ENCODE measurements at regions not wholly inside any gene's neighbourhood (a gene's known extent, or its start where the extent isn't known, plus 50 kb on each side); places are given as distances from the start of the nearest gene placed in this dataset.
A peak's percentile ranks its signal among the peaks of the same experiment; 100 is the strongest.
"Not testable (repeated sequence)": the region's sequence is repeated elsewhere in the genome, so short reads cannot be mapped to it uniquely, and the experiment has no call there.

GRCh38 chr4:59517007-59517406, 1683.1 kb upstream of the ADGRL3 start:
- no peak for DNase-seq

DNA sequence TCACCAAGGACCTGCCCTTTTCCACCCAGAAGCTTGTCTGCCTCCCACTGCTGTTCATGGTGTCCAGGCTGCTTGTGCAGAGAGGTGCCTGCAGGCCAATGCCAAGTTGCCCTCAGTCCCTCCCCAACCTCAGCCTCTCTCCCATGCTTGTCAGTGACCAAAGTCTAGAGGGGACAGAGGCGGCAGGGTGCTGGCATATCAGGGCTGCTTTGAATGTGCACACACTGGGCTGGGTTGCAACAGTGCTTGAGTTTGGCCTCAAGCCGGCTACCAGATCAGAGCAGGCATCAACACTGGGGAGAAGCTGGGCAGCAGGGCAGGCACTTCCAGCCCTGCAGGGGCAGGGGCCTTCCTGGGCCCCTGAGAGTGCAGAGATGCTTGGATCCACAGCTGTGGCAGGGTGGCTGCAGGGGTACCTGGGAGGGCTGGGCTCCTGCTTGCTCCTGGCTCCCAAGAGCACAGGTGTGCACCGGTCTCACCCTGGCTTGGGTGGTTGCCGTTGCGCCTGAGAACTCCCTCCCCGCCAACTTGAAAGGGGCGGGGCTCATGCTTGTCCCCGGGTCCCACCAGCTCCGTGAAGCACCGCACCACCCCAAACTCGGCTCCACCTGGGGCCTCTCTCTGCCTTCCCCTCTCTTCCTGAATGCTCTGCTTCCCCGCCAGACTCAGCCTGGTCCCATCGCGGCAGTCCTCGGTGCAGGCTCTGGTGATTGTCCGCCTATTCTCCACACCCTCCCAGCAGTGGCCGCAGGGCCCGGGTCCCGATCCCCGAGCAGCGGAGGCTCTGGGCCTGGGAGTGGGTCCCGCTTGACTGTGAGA, 1681.9 kb upstream of the ADGRL3 start:
- peak; percentile 31 for DNase-seq

- DNase-seq: no peak
These were observed 1674.2 kb upstream of the ADGRL3 start for GRCh38 chr4:59525885-59526284.

- DNase-seq: no peak
These were observed 1664.6 kb upstream of the ADGRL3 start for GRCh38 chr4:59535541-59535940.

DNA sequence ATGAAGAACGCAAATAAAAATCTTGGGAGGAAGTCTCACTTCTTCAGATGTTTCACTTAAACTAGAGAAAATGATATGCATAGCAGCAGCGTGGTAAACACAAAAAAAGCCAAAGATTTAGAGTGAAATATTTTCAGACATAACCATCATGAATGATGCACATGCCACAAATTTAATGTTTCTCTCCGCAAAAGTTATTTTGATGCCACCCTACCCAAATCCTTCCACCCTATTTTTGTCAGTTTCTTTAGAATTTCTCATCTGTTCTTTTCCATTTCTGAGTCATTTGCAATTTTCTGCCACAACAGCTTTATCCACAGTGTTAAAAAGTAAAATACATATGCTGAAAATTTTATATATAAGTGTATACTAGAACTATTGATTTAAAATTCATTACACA, 1663.7 kb upstream of the ADGRL3 start:
- DNase-seq: no peak

DNA sequence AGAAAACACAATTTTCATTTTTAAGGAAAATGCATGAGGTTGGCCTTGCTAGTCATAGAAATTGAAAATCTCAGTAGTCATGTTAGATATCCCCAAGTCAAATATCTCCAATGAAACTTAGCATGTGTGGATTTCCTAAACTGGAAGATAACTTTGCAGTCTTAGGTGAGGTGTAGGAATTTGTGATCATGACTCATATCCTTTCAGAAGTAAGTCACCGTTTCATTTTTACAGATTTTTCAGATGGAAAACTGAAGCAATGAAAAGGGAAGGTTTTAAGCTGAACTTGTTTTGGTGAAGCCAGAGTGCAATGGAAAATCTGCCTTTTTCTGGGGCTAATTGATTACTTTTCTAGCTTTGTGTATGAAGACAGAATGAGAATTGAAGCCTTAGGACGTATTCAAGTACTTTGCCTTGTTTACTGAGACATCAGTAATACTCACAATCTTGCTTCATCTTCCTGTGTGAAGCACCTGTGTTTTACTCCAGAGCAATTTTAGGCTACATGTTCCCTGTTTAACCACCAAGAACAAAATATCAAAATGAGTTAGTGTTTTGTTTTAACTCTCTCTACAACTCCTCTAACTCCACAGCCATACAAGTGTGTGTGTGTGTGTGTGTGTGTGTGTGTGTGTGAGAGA, 1662.8 kb upstream of the ADGRL3 start:
- DNase-seq: no peak

GRCh38 chr4:59539401-59539800, 1660.7 kb upstream of the ADGRL3 start:
- DNase-seq: no peak

DNA sequence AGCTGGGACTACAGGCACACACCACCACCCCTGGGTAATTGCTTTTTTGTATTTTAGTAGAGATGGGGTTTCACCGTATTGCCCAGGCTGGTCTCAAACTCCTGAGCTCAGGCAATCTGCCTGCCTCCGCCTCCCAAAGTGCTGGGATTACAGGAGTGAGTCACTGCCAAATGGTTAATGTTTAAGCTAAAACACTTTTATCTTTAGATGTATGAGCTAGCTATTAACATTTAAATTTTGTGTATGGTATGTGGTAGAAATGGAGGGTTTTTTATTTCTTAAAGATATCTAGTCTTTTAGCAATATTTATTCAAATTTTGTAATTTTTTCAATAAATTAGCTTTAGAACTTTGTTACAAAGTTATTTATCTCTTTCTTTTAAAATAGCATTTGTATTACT, 1659.8 kb upstream of the ADGRL3 start:
- no peak for DNase-seq

- DNase-seq: no peak
These were observed 1646.9 kb upstream of the ADGRL3 start for GRCh38 chr4:59553063-59553720.

DNA sequence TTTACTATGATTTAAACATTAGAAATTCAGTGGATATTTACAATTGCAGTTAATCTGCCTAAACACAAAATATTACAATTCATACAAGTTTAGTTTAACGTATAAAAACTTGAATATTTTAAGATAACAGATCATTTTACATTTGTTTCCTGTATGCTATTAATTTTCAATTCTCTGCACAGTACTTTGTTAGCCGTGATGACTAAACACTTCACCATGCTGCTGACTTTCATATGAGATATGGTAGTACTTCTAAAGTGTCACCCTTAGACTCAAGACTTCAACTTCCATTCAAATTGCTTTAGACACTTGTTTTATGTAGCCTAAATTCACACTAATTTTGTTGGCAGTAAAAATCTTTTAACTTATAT, 1646.4 kb upstream of the ADGRL3 start:
- no peak for DNase-seq

DNA sequence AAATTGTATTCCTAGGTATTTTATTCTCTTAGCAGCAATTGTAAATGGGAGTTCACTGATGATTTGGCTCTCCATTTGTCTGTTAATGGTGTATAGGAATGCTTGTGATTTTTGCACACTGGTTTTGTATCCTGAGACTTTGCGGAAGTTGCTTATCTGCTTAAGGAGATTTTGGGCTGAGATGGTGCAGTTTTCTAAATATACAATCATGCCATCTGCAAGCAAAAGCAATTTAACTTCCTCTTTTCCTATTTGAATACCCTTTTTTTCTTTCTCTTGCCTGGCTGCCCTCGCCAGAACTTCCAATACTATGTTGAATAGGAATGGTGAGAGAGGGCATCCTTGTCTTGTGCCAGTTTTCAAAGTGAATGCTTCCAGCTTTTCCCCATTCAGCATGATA, 1643.9 kb upstream of the ADGRL3 start:
- DNase-seq: not testable (repeated sequence)

DNA sequence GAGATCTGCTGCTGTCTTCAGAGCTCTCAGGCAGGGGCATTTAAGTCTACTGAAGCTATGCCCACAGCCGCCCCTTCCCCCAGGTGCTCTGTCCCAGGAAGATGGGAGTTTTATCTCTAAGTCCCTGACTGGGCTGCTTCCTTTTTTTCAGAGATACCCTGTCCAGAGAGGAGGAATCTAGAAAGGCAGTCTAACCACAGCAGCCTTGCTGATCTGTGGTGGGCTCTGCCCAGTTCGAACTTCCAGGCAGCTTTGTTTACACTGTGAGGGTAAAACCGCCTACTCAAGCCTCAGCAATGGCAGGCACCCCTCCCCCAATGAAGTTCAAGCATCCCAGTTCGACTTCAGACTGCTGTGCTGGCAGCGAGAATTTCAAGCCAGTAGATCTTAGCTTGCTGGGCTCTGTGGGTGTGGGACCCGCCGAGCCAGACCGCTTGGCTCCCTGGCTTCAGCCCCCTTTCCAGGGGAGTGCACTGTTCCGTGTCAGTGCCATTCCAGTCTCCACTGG, 1639.9 kb upstream of the ADGRL3 start:
- DNase-seq: not testable (repeated sequence)

DNA sequence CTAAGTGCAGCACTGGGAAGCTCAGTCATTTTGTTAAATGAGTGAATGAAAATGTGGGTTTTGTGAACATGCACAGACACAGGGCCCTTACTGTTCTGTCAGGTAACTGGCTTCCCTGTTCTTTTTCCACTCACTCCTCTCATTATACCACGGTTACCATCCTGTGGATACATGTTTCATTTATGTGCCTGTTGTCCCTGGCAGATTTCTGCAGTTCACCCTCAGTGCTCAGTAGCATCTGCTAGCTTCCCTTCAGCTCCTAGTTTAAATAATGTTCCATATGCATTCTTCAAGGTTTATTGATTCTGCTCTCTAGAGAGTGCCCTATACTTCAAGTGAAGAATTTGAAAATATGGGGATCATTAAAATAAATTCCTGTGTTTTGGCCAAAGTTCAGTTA, 1634.3 kb upstream of the ADGRL3 start:
- DNase-seq: no peak

DNA sequence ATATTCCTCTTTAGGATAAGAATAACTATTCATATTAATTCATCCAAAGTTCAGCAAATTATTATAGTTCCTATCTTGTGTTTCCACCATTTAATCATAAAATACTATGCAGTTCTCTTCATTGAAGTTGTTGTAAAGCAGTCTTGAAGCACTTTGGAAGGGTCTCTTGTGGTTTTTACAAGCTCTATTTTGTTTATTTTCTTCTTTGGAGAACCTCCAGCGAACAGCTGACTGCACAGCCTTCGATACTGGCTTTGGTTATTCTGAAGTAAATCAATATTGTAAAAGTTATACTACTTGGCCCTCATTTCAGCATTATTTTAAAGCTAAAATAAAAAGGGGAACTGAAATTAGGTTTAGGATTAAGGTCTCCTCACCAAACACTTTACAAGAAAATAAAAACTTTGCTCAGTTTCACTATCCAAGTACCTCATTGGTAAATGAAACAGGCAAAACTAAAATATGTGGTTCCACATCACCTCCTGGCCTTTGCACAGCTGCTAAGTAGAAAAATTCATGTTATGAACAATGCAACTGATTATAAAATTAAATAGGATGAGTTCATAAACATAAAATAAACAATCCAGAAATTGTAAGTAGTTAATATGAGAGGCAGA, 1629.2 kb upstream of the ADGRL3 start:
- no peak for DNase-seq

GRCh38 chr4:59571805-59572430, 1628.2 kb upstream of the ADGRL3 start:
- peak; percentile 74 for DNase-seq

DNA sequence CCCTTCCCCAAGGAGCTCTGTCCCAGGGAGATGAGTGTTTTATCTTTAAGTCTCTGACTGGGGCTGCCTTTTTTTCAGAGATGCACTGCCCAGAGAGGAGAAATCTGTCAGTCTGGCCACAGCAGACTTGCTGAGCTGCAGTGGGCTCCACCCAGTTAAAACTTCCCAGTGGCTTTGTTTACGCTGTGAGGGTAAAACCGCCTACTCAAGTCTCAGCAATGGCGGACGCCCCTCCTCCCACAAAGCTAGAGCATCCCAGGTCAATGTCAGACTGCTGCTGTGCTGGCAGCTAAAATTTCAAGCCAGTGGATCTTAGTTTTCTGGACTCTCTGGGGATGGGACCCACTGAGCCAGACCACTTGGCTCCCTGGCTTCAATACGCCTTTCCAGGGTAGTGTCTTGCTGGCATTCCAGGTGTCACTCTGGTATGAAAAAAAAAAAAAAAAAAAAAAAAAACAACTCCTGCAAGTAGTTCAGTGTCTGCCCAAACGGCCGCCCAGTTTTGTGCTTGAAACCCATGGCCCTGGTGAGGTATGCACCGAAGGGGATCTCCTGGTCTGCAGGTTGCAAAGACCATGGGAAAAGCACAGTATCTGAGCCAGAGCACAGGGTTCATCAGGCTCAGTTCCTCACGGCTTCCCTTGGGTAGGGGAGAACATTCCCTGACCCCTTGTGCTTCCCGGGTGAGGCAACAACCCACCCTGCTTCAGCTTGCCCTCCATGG, 1616.1 kb upstream of the ADGRL3 start:
- no peak for DNase-seq

GRCh38 chr4:59597536-59598329, 1602.4 kb upstream of the ADGRL3 start:
- no peak for DNase-seq

- no peak for DNase-seq
These were observed 1601.9 kb upstream of the ADGRL3 start for GRCh38 chr4:59598330-59598618.

DNA sequence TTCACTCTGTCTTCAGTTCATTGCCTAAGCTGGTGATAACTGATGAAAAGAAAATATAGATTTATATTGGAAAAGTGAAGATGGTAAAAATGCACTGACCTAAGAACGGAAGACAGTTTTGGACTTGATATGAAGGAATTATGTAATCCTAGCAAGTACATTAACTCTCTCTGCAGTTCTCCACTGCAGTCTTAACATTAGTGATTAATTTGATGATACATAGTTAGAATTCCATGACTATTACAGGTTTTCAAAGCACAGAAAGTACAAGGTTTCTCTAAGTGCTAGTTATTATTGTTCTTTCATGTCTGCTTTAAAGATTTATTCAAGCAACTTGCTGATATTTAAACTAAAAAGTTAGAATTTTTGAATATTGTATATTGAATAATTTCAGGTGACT, 1591.7 kb upstream of the ADGRL3 start:
- DNase-seq: no peak

DNA sequence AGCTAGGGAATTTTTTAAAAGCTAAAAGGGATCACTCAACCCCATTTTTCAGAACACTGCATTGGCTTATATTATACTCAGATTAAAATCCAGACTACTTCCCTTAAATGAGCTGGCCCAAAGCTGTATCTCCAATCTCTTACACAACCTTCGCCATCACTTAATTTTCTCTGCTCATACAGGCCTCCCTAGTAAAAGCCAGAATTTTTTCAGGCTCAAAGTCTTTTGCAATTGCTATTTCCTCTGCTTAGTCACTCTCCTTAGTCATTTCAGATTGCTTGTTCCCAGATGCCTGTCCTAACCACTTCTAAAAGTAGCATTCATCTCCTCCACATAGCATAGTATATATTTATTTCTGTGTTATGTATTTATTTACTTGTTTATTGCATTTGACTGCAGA, 1587.9 kb upstream of the ADGRL3 start:
- no peak for DNase-seq

DNA sequence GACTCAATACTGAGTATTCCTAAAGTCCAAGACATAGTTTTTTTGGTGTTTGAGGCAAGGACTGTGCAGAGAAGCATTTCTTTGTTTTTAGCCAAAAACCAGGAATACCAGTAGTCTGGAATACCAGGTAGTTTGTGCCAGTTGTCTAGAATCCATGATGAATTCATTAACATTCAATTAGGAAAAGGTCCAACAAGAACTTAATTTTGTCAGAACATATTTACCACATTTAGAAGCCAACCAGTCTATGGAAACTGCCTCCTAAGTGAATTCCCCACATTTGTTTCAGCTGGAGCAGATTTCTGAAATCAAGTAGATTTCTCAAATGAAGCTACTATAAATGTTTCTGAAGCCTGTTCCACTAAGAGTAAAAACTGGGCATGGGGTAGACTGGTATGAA, 1584.8 kb upstream of the ADGRL3 start:
- no peak for DNase-seq

DNA sequence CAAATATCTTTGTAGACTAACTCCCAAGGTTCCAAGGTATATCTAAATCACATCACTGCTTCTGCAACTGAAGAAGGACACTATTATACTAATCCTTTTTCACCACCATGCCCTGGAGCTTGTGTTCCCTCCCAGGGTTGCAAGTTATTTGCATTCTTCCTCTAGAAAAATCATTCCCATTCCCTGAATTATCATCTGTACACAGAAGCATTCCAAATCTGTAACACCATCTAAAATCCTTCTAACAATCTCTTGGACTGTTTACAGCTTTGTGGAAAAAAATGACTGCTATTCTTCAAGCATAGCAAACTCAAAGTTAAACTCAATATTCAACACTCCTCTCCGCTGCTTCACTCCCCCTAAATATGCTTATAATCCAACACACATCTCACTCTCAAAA, 1570.8 kb upstream of the ADGRL3 start:
- DNase-seq: no peak
